T-helper 17 cell (primary cell): ENCODE measurements at regions not wholly inside any gene's neighbourhood (a gene's known extent, or its start where the extent isn't known, plus 50 kb on each side); places are given as distances from the start of the nearest gene placed in this dataset.
"Not testable (repeated sequence)": the region's sequence is repeated elsewhere in the genome, so short reads cannot be mapped to it uniquely, and the experiment has no call there.

ENCODE experiments used
- ATAC-seq: fragments of 150-1000 bp; cut with Tn5 transposase; 2 replicates; pipeline ENCODE4 v1.10.0; 2021; ENCODE audit warnings: mild to moderate bottlenecking, moderate library complexity
- DNase-seq, 3 donors: peaks; one replicate each; pipeline versions ENCODE4 v3.0.0 to v3.0.0-alpha.2; 2020 to 2021
- H3K9me3 ChIP-seq: one replicate; pipeline ENCODE4 v1.7.0; 2013; ENCODE audit warnings: low read length, mild to moderate bottlenecking; ENCODE audit not compliant: control insufficient read depth, poor library complexity, severe bottlenecking
- H3K27ac Mint-ChIP-seq: one replicate; pipeline ENCODE4 v1.8.0; 2022; ENCODE audit warnings: mild to moderate bottlenecking, moderate library complexity, mixed read lengths
- H3K27me3 Mint-ChIP-seq: one replicate; pipeline ENCODE4 v1.8.0; 2022; ENCODE audit warnings: mixed read lengths
- H3K36me3 Mint-ChIP-seq: one replicate; pipeline ENCODE4 v1.8.0; 2022; ENCODE audit warnings: low read depth, mixed read lengths
- H3K4me1 Mint-ChIP-seq: one replicate; pipeline ENCODE4 v1.8.0; 2022; ENCODE audit warnings: mild to moderate bottlenecking, mixed read lengths
- H3K4me3 Mint-ChIP-seq: one replicate; pipeline ENCODE4 v1.8.0; 2022; ENCODE audit warnings: mild to moderate bottlenecking, moderate library complexity, mixed read lengths

- DNase-seq (no peak), ATAC-seq (no peak)
- Mint-ChIP-seq H3K4me3 (no peak overlapping the region), H3K36me3 (no peaks in the 10 kb centered on the region), H3K27ac (no peak overlapping the region), H3K4me1 (peaks cover 2% of the 10 kb centered on the region), H3K27me3 (peaks cover 6% of the 10 kb centered on the region)
- H3K9me3 ChIP-seq: no peaks in the 10 kb centered on the region
Measured at GRCh38 chr9:15073620-15074019, 163.4 kb upstream of the FREM1 start.

- no peaks in the 10 kb centered on the region for H3K9me3 ChIP-seq
- DNase-seq (no peak), ATAC-seq (no peak)
- no peaks in the 10 kb centered on the region for H3K36me3 Mint-ChIP-seq
- peaks cover 14% of the 10 kb centered on the region for H3K27me3 Mint-ChIP-seq
- H3K27ac Mint-ChIP-seq: no peak overlapping the region
- no peak overlapping the region for H3K4me3 Mint-ChIP-seq
- peaks cover 2% of the 10 kb centered on the region for H3K4me1 Mint-ChIP-seq
Measured at GRCh38 chr9:15070716-15071115, 160.5 kb upstream of the FREM1 start.

GRCh38 chr9:15069106-15069505, 158.9 kb upstream of the FREM1 start:
- Mint-ChIP-seq H3K4me3 (no peak overlapping the region), H3K4me1 (peaks cover 2% of the 10 kb centered on the region), H3K27ac (no peak overlapping the region), H3K27me3 (peaks cover 14% of the 10 kb centered on the region), H3K36me3 (no peaks in the 10 kb centered on the region)
- ATAC-seq (no peak), DNase-seq (no peak)
- no peaks in the 10 kb centered on the region for H3K9me3 ChIP-seq

- H3K4me1 Mint-ChIP-seq: peaks cover 2% of the 10 kb centered on the region
- ATAC-seq: no peak
- H3K27me3 Mint-ChIP-seq: peaks cover 16% of the 10 kb centered on the region
- H3K36me3 Mint-ChIP-seq: no peaks in the 10 kb centered on the region
- no peaks in the 10 kb centered on the region for H3K9me3 ChIP-seq
- H3K27ac Mint-ChIP-seq: no peak overlapping the region
- DNase-seq: no peak
- no peak overlapping the region for H3K4me3 Mint-ChIP-seq
Measured at GRCh38 chr9:15068261-15068660, 158.0 kb upstream of the FREM1 start.

DNA sequence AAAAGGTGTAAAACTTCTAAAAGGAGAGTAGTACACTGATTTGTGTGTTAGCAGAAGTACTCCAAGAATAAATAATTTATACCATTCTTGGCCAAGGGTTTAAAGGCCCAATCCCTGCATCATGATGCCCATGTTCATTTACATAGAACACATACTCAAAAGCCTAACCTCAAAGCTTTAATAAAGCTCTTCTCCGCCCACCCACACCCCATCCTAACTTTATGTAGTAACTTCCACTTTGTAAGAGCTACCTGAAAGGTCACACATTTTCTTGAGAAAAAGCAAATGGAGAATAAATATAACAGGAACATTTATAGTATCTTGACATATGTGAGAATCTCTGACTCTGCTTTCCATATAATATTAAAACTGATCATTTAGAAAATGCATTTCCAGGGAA, 148.8 kb upstream of the FREM1 start:
- no peaks in the 10 kb centered on the region for H3K36me3 Mint-ChIP-seq
- no peak overlapping the region for H3K27ac Mint-ChIP-seq
- H3K9me3 ChIP-seq: no peaks in the 10 kb centered on the region
- peaks cover 8% of the 10 kb centered on the region for H3K27me3 Mint-ChIP-seq
- DNase-seq: no peak
- no peaks in the 10 kb centered on the region for H3K4me1 Mint-ChIP-seq
- ATAC-seq: no peak
- no peak overlapping the region for H3K4me3 Mint-ChIP-seq

DNA sequence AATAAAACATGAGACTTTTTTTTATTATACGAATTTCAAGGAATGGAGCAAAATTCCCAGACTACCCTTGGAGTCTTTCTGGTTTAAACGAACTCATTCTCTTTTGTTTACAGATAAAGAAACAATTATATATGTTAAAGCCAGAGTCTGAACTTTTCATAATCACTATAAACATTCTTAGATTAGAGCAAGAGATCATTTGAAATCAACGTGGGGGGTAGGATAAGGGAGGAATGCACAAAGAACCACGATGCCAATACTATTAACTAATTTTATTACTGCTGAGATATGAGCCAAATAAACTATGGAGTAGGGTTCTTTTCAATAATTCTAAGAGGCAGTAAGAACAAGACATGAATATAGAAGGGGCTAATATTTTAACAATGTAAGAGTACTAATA, 148.0 kb upstream of the FREM1 start:
- H3K4me3 Mint-ChIP-seq: no peak overlapping the region
- ATAC-seq: no peak

DNA sequence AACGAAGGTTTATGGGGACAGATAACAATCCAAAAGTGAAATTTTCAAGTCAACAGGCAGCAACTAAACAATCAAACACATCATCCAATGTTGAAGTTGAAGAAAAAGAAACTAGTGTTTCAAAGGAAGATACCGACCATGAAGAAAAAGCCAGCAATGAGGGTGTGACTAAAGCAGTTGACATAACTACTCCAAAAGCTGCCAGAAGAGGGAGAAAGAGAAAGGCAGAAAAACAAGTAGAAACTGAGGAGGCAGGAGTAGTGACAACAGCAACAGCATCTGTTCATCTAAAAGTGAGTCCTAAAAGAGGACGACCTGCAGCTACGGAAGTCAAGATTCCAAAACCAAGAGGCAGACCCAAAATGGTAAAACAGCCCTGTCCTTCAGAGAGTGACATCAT, 145.1 kb upstream of the FREM1 start:
- not testable (repeated sequence) for H3K9me3 ChIP-seq, H3K36me3 Mint-ChIP-seq, H3K27me3 Mint-ChIP-seq, ATAC-seq, H3K4me3 Mint-ChIP-seq, H3K27ac Mint-ChIP-seq, H3K4me1 Mint-ChIP-seq, DNase-seq

More for the DNA sequence above, 148.0 kb upstream of the FREM1 start:
- Mint-ChIP-seq H3K4me1 (no peaks in the 10 kb centered on the region), H3K36me3 (no peaks in the 10 kb centered on the region), H3K27ac (no peak overlapping the region), H3K27me3 (peaks cover 6% of the 10 kb centered on the region)
- DNase-seq: no peak
- H3K9me3 ChIP-seq: no peaks in the 10 kb centered on the region

DNA sequence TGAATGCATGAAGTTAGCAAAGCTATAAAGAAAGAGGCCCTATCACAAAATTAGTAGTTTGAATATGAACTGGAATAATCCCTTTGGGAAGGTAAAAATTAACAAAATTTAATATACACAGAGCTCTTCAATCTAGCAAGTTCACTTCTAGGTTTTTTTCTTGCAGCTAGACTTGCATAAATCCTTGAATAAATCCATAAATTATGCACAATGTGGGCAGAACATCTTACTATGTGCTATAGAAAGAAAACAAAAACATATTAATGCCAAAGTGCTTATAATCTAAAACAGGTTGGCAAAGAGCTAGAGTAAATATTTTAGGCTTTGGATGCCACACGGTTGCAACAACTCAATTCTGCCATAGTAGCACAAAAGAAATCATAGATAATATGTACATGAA, 138.5 kb upstream of the FREM1 start:
- ATAC-seq: no peak
- no peak overlapping the region for H3K4me3 Mint-ChIP-seq

DNA sequence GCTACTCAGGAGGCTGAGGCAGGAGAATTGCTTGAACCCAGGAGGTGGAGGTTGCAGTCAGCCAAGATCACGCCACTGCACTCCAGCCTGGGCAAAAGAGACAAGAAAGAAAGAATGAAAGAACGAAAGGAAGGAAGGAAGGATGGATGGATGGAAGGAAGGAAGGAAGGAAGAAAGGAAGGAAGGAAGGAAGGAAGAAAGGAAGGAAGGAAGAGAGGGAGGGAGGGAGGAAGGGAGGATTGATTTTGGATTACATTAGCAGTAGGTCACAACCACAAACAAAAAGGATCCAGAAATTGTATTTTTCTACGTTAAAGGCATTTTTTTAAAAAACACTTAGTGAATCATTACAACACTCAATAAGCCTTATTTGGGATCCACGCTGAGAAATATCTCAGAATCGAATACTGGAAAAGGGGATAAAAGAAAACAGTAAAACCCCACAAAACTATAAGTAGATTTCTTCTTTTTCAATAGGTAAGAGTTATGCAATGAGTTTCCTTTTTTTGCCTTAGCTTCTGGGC, 136.9 kb upstream of the FREM1 start:
- Mint-ChIP-seq H3K36me3 (no peaks in the 10 kb centered on the region), H3K27me3 (peaks cover 7% of the 10 kb centered on the region), H3K4me3 (no peak overlapping the region), H3K4me1 (no peaks in the 10 kb centered on the region), H3K27ac (no peak overlapping the region)
- no peaks in the 10 kb centered on the region for H3K9me3 ChIP-seq
- DNase-seq: no peak
- no peak for ATAC-seq

More for the DNA sequence above, 138.5 kb upstream of the FREM1 start:
- Mint-ChIP-seq H3K27ac (no peak overlapping the region), H3K36me3 (no peaks in the 10 kb centered on the region), H3K27me3 (peaks cover 7% of the 10 kb centered on the region), H3K4me1 (no peaks in the 10 kb centered on the region)
- H3K9me3 ChIP-seq: no peaks in the 10 kb centered on the region
- no peak for DNase-seq

DNA sequence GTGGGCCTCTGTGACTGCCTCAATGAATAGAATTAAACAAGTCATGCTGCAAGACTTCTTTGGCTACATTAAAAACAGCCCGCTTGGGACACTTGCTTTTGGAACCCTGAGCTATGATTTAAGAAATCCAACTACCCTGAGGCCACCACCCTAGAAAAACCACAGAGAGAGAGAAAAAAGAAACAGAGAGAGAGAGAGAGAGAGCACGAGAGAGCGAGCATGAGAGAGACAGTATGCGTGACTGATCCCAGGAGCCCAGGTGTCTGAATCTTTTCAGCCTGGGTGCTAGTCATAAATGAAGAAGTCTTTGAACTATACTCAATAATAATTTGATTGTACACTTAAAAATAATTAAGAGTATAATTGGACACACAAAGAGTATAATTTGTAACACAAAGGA, 123.1 kb upstream of the FREM1 start:
- no peak overlapping the region for H3K27ac Mint-ChIP-seq
- H3K4me3 Mint-ChIP-seq: no peak overlapping the region
- H3K9me3 ChIP-seq: no peaks in the 10 kb centered on the region
- H3K4me1 Mint-ChIP-seq: no peaks in the 10 kb centered on the region
- no peaks in the 10 kb centered on the region for H3K36me3 Mint-ChIP-seq
- H3K27me3 Mint-ChIP-seq: peaks cover 10% of the 10 kb centered on the region
- ATAC-seq (no peak), DNase-seq (no peak)

GRCh38 chr9:15032860-15033259, 122.6 kb upstream of the FREM1 start:
- H3K9me3 ChIP-seq: no peaks in the 10 kb centered on the region
- Mint-ChIP-seq H3K4me1 (no peaks in the 10 kb centered on the region), H3K36me3 (no peaks in the 10 kb centered on the region), H3K4me3 (no peak overlapping the region), H3K27me3 (peaks cover 10% of the 10 kb centered on the region), H3K27ac (no peak overlapping the region)
- DNase-seq (no peak), ATAC-seq (no peak)

DNA sequence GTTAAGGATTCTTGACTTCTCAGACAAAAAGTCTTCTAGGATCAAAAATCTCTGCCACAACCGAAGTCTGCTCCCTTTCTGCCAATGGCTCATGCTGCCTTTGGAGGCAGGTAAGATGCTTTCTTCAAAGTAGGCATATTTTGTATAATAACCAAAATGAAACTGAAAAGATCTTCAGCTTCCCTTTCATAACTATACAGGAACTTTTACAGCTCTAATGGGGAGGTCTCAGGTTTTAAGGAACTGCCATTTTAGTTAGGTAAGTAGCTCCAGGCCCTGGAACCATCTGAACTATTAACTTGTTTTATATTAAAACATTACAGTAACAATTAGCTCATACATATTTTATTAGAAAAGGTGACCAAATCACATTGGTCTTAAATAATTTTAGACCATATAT, 110.9 kb upstream of the FREM1 start:
- Mint-ChIP-seq H3K27ac (no peak overlapping the region), H3K4me3 (no peak overlapping the region), H3K36me3 (peaks cover 7% of the 10 kb centered on the region), H3K4me1 (no peaks in the 10 kb centered on the region), H3K27me3 (peaks cover 6% of the 10 kb centered on the region)
- no peaks in the 10 kb centered on the region for H3K9me3 ChIP-seq
- DNase-seq: no peak
- no peak for ATAC-seq

- no peak for ATAC-seq
- no peak overlapping the region for H3K4me3 Mint-ChIP-seq
Measured at GRCh38 chr9:15018096-15018637, 107.9 kb upstream of the FREM1 start.

DNA sequence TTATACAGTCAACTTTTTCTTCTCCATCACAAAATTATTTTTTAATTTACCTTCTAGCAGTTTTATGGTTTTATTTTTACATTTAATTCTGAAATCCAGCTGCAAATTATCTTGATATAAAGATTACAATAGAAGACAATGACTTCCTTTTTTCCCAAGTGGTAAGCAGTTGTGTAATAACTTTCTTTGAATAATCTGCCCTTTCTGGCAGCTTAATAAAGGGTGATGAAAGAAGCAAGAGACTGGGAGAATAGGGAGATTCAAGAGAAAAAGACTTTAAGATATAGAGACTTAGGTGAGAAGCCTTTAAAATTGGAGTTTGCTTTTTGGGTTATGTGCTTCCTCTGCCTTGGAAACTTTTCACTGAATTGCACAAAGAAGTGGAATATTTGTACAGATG, 100.4 kb upstream of the FREM1 start:
- H3K4me1 Mint-ChIP-seq: peaks cover 3% of the 10 kb centered on the region
- H3K4me3 Mint-ChIP-seq: no peak overlapping the region
- peaks cover 4% of the 10 kb centered on the region for H3K27me3 Mint-ChIP-seq
- H3K36me3 Mint-ChIP-seq: no peaks in the 10 kb centered on the region
- no peak overlapping the region for H3K27ac Mint-ChIP-seq
- no peak for DNase-seq
- peaks cover 3% of the 10 kb centered on the region for H3K9me3 ChIP-seq
- no peak for ATAC-seq

More at GRCh38 chr9:15018096-15018637, 107.9 kb upstream of the FREM1 start:
- DNase-seq: no peak
- Mint-ChIP-seq H3K36me3 (peaks cover 3% of the 10 kb centered on the region), H3K27ac (no peak overlapping the region), H3K4me1 (no peaks in the 10 kb centered on the region), H3K27me3 (peaks cover 3% of the 10 kb centered on the region)
- no peaks in the 10 kb centered on the region for H3K9me3 ChIP-seq
